Kidney epithelial cell (primary cell): ENCODE measurements at regions not wholly inside any gene's neighbourhood (a gene's known extent, or its start where the extent isn't known, plus 50 kb on each side); places are given as distances from the start of the nearest gene placed in this dataset.

Source experiments
- DNase-seq: peaks from one replicate; pipeline ENCODE4 v3.0.0-alpha.2; 2010; ENCODE audit warnings: low read depth
- H3K27me3 ChIP-seq: 2 replicates; pipeline ENCODE4 v1.6.0; 2011; ENCODE audit warnings: low read length; ENCODE audit not compliant: control insufficient read depth, insufficient read depth
- H3K36me3 ChIP-seq: 2 replicates; pipeline ENCODE4 v1.5.1; 2011; ENCODE audit warnings: low read length; ENCODE audit not compliant: control insufficient read depth, insufficient read depth
- H3K4me3 ChIP-seq: 2 replicates; pipeline ENCODE4 v1.5.1; 2011; ENCODE audit warnings: low read depth, mild to moderate bottlenecking, control low read depth, low read length
- TF ChIP-seq, protein P1 (sequence below): IDR thresholded peaks from 2 replicates; pipeline ENCODE4 v1.5.1; 2011; ENCODE audit warnings: mild to moderate bottlenecking, moderate library complexity, low read length, control low read depth, inconsistent platforms; ENCODE audit not compliant: insufficient read depth, poor library complexity, severe bottlenecking

DNA sequence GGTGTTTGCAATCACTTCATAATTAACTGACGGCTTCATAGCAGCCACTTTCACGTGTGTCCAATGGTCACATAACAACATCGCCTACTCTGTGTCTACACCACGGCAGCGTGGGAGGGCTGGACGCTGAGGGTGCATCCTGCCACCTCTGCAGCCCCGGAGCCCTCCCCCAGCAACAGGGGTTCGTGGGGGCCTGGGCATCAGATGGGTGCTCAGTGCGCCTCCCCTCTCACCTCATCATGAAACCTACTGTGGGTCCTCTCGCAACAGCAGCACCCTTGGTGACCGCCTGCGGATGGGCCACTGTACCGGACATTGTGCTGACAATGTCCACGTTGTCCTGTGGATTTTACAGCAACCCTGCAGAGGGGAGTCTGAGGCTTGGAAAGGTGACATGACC, 193.5 kb downstream of the UQCRFS1 start:
- Histone ChIP-seq H3K27me3 (peaks cover 4% of the 10 kb centered on the region), H3K4me3 (no peak overlapping the region), H3K36me3 (no peaks in the 10 kb centered on the region)
- TF ChIP-seq, protein P1, sequence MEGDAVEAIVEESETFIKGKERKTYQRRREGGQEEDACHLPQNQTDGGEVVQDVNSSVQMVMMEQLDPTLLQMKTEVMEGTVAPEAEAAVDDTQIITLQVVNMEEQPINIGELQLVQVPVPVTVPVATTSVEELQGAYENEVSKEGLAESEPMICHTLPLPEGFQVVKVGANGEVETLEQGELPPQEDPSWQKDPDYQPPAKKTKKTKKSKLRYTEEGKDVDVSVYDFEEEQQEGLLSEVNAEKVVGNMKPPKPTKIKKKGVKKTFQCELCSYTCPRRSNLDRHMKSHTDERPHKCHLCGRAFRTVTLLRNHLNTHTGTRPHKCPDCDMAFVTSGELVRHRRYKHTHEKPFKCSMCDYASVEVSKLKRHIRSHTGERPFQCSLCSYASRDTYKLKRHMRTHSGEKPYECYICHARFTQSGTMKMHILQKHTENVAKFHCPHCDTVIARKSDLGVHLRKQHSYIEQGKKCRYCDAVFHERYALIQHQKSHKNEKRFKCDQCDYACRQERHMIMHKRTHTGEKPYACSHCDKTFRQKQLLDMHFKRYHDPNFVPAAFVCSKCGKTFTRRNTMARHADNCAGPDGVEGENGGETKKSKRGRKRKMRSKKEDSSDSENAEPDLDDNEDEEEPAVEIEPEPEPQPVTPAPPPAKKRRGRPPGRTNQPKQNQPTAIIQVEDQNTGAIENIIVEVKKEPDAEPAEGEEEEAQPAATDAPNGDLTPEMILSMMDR = no peak
- no peak for DNase-seq

DNA sequence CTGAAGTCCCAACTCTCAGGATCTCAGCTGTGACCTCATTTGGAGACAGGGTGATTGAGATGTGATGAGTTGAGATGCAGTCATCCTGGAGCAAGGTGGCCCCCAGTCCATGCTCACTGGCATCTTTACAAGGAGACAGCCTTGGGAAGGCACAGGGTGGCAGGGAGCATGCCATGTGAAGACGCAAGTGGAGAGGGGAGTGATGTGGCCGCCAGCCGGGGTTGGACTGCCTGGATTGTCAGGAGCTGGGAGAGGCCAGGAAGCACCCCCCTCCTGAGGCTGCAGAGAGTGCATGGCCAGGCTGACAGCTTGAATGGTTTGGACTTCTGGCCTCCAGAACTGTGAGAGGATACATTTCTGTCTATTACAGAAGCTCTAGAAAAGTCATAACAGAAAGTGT, 194.4 kb downstream of the UQCRFS1 start:
- Histone ChIP-seq H3K36me3 (no peaks in the 10 kb centered on the region), H3K4me3 (no peak overlapping the region), H3K27me3 (peaks cover 4% of the 10 kb centered on the region)
- DNase-seq = no peak
- TF ChIP-seq, protein P1 = no peak

DNA sequence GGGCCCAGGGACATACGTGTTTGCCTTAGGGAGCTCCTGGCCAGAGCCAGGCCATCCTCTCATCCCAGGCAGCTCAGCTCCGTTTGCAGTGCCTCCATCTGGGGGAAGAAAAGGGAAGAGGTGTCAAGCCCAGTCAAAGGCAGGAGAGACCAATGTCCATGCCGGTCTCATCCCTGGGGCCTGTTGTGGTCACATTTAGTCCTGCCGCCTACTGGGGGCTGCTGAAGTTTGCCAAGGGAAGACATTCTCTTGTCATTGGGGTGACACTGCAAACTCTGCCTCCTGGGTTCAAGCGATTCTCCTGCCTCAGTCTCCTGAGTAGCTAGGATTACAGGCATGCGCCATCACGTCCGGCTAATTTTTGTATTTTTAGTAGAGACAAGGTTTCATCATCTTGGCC, 195.2 kb downstream of the UQCRFS1 start:
- TF ChIP-seq, protein P1 = no peak
- peaks cover 4% of the 10 kb centered on the region for H3K27me3 ChIP-seq
- DNase-seq = no peak
- no peak overlapping the region for H3K4me3 ChIP-seq
- no peaks in the 10 kb centered on the region for H3K36me3 ChIP-seq

DNA sequence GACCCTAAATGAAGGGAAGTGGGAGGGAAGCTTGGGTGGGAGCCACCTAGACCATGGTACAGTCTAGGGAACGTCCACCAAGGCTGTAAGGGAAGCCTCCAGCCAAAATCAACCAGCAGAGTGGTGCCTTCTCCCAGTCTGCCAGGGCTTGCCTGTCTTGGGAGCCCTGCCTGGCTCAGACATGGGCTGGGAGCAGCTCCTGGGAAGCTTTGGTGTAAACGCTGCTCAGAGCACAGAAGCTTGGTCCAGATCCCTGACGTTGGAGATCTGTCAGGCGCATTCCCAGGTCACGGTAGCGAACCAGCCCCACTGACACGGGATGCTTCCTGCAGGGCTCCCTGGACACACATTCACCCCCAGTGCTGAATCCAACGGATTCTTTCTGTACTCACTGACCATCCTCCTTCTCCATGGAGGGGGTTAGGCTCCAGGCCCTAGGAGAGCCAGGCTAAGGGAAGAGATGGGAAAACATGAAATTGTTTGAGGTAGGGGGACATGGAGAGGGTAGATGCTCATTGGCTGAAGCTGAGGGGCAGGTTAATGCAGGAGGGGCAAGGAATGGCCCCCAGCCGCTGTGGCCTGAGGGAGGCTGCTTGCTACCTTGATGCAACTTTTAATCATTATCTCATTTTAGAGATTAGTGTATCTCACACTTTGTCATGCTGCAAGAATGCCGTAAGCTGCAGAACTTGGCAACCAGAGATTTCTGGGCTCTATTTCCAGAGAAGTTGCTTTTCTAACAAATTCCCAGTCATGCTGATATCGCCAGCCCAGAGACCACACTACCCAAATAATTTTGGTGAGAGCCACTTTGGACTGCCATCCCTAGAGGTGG, 195.8 kb downstream of the UQCRFS1 start:
- Histone ChIP-seq H3K36me3 (no peaks in the 10 kb centered on the region), H3K27me3 (peaks cover 4% of the 10 kb centered on the region), H3K4me3 (no peak overlapping the region)
- TF ChIP-seq, protein P1 = no peak
- no peak for DNase-seq

DNA sequence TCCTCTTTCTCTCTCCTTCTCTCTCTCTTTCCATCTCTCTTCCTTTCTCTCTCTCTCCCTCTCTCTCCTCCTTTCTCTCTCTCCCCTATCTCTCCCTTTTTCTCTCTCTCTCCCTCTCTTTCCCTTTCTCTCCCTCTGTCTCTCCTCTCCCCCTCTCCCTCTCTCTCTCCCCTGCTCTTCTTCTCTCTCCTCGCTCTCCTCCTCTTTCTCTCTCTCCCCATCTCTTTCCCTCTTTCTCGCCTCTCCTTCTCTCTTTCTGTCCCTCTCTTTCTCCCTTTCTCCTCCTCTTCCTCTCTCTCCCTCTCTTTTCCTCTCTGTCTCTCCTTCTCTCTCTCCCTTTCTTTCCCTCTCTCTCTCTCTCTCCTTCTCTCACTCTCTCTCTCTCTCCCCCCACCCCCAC, 196.6 kb downstream of the UQCRFS1 start:
- H3K36me3 ChIP-seq = no peaks in the 10 kb centered on the region
- no peak for DNase-seq
- no peak overlapping the region for H3K4me3 ChIP-seq
- peaks cover 4% of the 10 kb centered on the region for H3K27me3 ChIP-seq
- TF ChIP-seq, protein P1 = no peak

DNA sequence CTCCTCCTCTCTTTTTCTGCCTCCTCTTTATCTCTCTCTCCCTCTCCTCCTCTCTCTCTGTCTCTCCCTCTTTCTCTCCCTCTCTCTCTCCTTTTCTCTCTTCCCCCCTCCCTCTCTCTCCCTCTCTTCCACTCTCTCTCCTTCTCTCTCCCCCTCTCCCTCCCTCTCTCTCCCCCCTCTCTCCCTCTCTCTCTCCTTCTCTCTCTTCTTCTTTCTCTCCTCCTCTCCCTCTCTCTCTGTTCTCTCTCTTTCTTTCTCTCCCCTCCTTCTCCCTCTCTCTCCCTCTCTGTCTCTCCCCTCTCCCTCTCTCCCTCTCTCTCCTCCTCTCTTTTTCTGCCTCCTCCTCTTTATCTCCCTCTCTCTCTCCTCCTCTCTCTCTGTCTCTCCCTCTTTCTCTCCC, 197.4 kb downstream of the UQCRFS1 start:
- Histone ChIP-seq H3K4me3 (no peak overlapping the region), H3K36me3 (no peaks in the 10 kb centered on the region), H3K27me3 (peaks cover 4% of the 10 kb centered on the region)
- no peak for DNase-seq
- TF ChIP-seq, protein P1 = no peak
